Glomerular visceral epithelial cell (primary cell): ENCODE measurements at regions not wholly inside any gene's neighbourhood (a gene's known extent, or its start where the extent isn't known, plus 50 kb on each side); places are given as distances from the start of the nearest gene placed in this dataset.

ENCODE experiments used
- DNase-seq: peaks from one replicate; pipeline ENCODE4 v3.0.0-alpha.2; 2016; ENCODE audit errors: extremely low spot score

DNA sequence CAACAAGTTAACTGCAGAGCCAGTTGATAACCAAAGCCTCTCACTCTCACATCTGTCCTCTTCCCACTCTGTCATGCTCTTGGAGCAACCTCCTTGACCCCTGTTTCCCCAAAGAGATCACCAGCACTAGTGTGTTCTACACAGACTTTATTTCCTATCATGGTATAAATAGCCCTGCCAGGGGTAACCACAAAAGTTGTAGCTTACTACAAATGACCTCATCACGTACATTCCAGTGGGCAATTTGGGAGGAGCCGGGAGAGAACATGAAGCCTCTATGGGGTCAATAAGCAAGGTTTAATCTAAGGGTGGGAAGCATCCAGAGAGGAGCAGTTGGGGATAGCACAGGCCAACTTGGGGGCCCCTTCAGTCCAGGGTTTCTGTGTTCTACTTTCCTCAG lies 186.5 kb downstream of the KCNA5 start:
- DNase-seq, result peak; percentile 40

DNA sequence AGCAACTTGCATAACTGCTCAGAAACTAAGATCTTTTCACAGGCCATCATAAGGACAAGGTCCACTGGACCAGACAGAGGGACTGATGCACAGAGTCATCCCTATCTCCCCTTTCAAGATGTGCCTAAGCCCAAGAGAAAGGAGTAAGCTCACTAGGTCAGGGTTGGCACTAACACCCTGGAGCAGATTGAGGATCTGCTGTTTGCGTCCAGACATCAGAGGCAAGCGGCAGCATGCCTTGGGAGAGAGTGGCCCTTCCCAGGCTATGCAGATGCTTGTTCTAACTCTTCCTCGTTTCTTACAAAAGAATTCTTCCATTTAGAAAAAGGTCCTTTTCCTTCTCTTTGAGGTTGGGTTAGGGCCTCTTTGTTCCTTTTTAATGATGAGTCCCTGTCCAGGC lies 187.2 kb downstream of the KCNA5 start:
- DNase-seq, result no peak

DNA sequence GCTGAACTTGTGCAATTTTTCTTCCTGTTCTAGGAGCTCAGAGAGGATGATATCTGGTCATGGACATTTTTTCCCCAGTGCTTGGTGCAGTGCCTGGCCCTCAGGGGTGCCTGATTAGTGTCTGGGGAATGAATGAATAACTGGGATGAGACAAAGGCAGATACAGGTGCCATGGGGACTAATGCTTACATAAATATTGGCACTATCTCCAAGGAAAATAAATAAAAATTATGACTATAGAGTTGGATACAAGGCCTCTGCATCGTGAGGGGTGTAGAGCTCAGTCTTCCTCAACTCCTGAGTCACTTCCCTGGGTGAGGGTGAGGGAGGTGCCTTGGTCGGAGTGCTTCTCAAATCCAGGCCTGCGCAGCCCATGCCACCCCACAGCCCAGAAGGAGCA lies 188.6 kb downstream of the KCNA5 start:
- DNase-seq, result no peak

DNA sequence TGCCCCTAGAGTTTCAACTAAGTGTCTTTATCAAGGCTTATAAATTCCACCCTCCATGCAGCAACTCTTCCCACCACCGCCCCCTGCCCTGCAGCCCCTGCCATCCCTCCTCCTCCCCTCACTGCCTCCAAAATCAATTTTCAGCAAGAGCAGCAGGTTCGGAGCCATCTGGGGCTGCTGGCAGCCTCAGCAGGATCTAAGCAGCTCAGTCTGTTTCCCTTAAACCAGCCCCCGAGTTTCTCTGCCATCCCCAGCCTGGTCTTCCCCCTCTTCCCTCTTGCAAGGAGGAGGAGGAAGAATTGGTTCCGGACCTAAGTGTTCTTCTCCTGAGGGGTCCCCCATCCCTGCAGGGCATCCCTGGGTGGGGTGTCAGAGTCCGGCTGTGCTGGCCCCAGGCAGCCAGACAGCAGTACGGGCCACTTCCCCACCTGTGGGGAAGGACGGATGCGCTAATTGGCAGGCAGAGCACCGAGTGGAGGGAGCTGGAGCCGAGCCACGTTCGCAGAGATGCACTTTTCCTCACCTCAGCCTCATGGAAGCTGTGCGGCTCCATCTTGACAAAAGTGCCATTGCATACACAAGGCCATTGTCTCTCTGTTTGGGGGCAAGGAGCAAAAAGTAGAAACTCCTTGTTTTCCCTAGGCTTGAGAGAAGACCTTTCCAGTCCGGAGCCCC lies 189.3 kb downstream of the KCNA5 start:
- DNase-seq, result no peak

DNA sequence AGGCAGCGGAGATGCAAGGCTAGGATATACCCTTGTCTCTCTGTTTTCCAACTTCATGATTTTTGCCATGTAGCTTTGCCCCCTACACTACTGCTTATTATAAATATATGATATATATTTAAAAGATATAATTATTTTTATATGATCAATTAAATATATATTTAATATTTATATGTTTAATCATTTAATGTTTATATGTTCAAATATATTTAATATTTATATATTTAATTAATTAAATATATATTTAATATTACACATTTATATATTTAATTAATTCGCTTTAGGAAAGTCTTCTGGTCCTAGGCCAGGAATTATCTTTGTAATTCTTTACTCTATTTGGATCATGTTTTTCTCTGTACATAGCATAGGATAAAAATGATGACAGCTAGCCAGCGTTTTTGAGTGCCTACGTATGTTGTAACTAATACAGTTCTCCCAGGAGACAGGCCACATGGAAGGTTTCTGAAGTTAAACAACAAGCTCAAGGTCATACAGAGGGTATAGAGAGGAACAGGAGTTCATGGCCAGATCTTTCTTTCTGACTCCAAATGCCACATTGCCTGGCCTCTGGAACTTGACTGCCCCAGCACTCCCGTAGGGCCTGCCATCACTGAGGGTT lies 192.5 kb downstream of the KCNA5 start:
- no peak for DNase-seq

DNA sequence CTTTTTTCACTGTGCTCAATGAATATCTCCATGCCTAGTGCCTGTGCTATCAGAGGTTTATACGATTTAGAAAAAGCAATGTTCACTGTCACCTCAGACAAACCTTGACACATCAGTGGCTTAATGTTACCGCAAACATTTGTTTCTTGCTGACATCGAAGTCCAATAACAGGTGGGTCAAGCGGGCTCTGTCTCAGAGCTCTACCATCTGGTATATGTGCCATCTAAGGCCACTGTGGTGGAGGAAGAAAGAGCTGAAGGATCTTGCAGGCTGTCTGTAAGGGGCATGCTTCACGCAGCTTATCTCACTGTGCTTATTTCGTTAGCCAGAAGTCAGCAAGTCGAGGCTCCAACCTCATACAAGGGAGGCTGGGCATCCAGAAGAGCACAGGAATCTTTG lies 189.5 kb upstream of the NTF3 start:
- DNase-seq, result no peak

DNA sequence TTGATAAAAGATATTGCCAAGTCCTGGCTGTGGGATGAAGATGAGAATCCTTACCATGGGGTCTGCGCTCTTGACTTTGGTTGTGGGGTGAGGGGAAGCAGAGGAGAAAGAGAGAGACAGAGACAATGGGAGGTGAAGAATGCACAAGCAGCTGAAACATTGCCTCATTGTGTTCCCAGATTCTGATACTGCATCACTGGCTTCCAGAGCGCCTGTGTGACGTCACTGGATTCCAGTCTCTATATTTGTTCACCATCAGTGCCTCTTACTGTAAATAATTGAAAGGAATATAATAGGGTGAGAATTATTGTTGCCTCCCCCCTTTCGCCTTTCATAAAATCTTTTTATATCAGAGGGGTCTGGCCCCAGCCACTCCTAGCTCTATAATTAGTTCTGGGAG lies 188.9 kb upstream of the NTF3 start:
- no peak for DNase-seq

DNA sequence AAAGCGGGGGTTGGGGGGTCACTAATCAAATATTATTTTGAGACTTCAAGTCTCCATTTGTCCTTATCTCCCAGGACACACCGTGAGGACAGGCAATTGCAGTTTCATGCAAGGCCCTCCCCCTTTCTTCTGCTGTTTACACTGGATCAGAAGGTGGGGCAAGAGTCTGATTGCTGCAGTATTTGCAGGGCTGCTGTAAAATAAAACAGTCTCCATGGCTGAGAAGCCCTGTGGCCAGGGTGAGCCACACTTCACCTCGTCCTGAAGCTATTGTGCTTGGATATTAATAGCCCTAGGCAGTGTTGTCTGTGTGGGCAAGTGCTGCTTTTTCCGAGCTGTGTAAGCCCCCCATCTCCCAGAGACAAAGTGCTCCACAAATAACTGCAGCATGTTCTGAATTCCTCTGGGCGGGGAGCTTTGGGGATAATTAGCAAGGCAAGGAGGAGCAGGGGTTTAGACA lies 187.4 kb upstream of the NTF3 start:
- no peak for DNase-seq

DNA sequence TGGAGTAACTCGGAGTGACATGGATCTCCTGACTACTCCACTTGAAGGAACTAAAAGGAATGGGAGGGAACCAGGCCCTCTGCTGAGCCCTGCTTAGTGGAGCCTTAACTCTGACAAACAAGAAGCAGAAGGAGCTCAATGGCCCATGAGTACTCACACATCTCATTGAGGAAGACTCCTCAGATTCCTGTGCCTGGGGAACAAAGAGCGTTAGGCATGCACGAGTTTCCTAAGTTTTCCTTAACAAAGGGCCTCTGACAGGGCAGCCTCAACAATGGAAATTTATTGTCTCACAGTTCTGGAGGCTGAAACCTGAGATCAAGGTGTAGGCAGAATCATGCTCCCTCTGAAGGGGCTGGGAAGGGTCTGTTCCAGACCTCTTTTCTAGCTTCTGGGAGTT lies 185.7 kb upstream of the NTF3 start:
- DNase-seq, result no peak

DNA sequence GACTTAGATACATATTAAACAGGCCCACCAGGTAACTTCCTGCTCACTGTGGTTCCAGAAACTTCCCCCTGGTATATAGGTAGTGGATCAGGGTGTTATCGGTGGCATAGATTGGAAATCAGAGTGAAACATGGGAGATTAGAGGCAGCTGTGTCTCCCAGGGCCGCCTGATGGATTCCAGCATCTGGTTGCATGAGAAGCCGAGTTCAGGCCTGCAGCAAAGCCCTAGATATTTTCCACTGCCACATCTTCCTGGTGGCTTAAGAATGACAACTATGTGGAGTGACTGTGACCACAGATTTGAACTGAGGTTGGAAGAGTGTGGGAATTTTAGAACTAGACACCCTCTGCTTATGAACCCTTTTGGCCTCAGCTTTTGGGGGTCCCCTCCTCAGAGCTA lies 184.8 kb upstream of the NTF3 start:
- DNase-seq, result no peak

DNA sequence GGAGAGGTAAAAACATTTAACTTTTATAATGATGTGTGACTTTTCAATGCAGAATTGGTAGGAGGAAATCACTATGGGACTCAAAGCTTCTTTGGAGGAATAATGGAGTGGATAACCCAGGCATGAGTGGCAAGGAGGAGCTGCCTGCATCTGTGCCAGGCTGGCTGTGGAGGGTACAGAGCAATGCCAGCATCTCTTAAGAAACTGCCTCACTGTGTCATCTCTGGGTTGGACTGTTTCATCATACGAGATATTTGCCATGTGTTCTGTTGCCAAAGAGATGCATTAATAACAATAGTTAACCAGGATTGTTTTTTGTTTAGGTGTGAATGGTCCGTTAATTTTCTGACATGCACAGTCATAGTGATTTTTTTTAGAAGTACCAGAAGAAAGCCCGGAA lies 183.7 kb upstream of the NTF3 start:
- DNase-seq, result no peak

DNA sequence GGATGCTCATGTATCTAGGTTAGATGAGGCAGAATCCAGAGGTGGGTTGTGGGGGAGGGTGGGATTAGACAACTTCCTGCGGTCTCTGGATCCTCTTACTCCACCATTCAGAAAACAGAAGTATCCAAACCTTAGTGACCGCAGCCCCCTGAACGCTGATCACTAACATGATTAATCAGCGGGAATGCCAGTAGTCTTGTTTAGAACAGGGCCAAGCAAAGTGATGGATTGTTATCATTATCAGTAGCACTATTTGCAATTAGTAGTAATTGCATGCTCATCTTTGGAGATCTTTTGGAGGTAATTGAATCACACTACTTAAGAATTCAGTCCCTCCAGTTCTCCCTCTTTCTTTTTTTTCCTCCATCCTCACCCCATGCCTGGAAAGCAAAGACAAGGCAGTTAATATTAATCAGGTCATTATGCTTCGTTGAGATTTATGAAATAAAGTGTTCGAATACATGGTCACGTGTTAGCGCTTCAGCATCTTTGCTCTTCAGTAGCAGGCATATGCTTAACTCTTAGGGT lies 182.8 kb upstream of the NTF3 start:
- no peak for DNase-seq

DNA sequence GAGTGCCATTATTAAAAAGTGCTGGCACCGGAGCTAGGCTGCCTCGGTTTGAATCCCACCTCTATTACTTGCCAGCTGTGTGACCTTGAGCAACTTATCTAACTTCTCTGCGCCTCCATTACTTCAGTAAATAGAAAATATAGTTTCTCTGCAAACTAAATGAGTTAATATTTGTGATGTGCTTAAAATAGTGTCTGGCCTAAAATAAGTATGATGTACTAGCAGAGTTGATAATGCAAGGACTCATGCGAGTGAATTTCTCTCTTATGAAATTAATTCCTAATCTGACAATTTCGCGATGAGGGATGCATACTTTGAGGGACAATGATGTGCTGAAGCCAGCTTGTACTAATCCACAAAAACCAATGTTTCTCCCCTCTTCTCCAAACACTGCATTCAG lies 180.8 kb upstream of the NTF3 start:
- no peak for DNase-seq

DNA sequence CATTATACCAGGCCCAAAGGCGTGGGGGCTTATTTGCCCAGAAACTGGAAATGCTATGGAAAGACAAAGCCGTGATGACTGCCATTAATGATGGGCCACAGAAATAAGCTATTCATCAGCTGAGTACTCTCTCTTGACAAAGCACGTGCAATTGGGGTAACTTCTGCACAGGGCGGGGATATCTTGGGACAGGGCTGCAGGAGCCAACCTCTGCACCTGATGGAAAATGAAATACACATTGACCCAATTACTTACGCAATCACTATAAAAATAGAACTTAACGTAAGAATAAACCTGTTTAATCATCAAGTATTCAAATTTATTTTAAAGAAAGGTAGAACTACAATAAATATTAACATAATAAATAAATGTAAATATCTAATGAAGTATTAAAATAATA lies 180.1 kb upstream of the NTF3 start:
- no peak for DNase-seq

DNA sequence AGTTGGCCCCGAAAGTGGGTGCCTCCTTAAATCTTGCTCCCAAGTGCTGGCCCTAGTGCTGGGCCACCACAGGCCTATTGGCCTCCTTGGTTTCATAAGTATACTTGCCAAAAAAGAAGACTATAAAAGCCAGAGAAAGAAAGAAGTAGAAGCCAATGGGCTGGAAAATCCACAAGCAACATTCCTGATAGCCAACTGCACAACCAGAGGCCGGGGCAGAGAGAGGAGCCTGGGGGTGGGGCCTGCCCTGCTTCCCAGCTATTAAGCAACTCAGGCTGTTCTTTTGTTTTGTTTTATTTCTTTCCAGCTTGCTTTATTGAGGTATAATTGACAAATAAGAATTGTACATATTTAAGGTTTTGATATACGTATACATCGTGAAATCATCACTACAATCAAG lies 177.2 kb upstream of the NTF3 start:
- DNase-seq, result no peak

DNA sequence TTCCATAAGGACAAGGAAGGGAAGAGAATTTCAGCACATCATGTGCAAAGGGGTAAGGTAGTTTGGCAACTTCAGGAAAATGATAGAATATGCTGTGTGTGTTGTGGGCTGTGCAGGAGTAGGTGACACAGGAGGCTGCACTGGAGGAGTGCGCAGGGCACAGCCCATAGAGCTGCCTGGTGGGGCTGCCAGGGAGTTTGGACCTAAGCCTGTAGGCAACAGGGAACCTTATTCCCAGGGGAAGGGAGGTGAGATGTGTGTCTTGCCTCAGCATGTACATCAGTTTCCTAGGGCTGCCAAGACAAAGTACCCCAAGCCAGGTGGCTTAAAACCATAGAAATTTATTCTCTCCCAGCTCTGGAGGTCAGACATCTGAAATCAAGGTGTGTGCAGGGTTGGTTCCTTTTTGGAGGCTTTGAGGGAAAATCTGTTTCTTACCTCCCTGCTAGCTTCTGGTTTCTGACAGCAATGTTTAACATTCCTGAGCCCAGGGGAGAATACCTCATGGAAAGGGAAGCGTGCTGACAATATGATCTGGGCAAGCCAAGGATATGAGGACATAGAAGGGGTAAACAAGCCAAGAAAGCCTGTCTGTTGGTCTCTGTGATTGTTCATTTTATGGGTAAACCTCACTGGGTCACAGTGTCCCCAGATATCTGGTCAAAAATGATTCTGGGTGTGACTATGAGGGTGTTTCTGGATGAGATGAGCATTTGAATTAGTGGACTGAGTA lies 174.0 kb upstream of the NTF3 start:
- DNase-seq, result no peak

DNA sequence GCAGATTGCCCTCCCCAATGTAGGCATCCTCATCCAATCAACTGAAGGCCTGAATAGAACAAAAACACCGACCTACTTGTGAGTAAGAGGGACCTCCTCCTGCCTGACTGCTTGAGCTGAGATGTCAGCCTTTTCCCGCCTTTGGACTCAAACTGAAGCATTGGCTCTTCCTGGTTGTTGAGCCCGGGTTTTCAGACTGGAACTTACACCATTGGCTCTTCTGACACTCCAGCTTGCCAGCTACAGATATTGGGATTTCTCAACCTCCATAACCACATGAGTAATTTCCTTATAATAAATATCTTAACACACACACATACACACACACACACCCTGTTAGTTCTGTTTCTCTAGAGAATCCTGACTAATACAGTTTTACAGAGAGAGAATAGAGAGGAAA lies 173.4 kb upstream of the NTF3 start:
- DNase-seq, result no peak

DNA sequence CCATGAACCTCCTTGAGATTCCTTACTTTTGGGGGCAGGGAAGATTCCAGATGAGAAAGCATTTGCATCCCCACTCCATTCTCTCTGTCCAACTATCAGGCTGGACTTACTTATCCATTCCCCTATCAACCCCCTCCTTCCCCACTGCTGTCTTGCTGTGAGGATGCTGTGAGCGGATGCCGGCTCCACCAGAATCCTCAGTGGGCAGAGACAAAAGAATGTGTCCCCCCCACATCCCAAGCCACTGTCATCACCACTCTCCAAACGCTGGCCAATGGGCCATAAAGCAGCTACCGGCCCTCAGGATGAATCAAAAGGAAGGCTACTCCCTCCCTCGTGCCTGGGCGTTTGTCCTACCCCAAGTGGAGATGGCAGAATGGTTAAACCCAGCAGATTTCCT lies 173.0 kb upstream of the NTF3 start:
- DNase-seq, result no peak

DNA sequence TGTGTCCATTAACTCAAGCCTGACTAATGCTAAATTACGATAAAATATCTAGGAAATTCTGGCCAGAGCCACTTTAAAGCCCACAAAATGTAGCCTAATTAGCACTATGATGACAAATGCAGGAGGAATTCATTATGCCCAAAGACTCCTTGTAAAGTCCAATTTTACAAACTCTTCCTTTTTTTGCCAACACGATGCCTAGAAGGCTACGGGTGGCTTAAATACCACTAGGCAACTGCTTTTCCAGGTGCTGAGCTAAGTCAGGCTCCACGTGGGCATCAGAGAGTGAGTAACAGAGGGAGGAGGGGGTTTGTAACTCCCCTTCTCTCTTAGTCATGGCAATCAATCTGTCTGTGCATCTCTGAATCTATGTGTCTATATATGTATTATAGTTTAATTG lies 172.4 kb upstream of the NTF3 start:
- no peak for DNase-seq

DNA sequence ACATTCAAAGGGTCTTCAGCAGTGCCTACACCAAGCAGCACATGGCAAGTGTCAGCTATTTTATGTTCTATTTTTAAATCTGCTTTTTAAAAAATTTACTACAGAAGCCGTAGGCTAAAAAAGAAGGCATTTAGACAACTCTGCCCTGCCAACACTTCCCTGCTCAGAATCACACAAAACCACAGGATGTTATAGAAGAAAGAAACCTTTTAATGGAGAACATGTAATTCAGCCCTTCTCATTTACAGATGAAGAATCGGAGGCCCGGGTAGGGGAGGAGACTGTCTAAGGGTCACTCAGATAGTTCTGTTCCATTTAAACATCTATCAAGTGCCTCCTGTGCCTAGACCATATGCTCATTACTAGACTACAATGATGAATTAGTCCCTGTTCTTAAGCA lies 171.8 kb upstream of the NTF3 start:
- DNase-seq, result no peak

DNA sequence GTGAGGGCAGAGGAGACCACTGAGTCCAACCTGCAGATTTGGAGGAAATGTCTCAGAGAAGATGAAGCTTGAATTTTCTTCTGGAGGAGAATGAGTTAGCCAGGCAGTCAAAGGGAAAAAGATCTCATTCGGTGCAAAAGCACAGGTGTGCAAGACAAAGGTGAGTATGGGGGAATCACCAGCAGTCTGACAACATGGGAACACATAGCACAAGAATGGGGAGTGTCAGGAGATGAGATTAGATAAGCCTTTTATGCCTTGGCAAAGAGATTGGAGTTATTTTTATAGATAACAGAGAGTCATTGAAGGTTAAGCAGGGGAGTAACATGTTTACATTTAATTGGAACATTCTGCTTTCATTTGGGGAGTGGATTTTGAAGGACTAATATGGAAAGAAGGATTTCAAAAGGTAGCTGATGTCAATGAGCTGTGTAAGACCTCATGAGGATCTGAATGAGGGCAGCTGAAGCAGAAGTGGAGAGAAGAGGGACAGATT lies 171.3 kb upstream of the NTF3 start:
- no peak for DNase-seq

DNA sequence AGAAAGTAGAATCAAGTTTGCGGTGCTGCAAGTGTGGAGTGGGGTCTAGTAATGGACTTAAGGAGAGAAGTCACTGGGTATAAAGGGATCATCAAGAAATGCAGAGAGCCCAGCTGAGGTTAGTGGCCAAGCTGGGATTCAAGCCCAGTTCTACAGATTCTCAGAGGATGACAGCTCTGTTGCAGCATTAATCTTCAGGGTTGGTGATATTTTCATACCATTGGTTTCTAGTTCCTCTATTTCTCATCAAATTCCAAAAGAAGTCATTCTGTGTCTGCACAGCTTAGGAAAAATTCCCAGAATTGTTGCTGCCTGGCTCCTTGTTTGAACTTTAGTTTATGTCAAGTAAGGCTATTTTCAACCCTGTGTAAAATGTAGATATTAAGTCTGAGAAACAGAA lies 169.5 kb upstream of the NTF3 start:
- DNase-seq, result no peak

DNA sequence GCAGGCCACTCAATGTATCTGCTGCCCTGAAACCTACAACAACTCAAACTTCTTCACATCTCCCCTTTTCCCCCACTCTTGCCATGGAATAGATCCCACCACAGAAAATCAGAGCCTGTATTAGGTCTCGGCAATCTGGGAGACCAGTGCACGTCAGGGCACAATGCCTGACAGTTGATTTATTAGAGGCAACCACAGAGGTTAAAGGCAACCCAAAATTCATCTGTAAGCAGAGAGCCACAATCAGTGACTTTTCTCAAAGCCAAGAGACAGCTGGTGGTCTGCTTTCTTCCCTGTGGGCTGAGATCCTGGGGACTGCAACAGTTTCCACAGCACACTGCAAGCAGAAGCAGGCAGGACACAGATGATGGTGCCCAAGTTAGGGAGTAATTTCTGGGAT lies 169.0 kb upstream of the NTF3 start:
- no peak for DNase-seq
